RWPE2 (cell line): ENCODE measurements at regions not wholly inside any gene's neighbourhood (a gene's known extent, or its start where the extent isn't known, plus 50 kb on each side); places are given as distances from the start of the nearest gene placed in this dataset.

ENCODE experiments used
- ATAC-seq: fragments of 200-7000 bp; cut with Tn5 transposase; 3 replicates; pipeline ENCODE4 v1.9.1; 2021; ENCODE audit warnings: low read depth
- DNase-seq: peaks from one replicate; pipeline ENCODE4 v3.0.0-alpha.2; 2020; ENCODE audit warnings: low spot score
- H3K27ac ChIP-seq: fragments of 450-650 bp; 2 replicates; pipeline ENCODE4 v1.5.1; 2017; ENCODE audit warnings: mild to moderate bottlenecking; ENCODE audit not compliant: poor library complexity, severe bottlenecking
- H3K27me3 ChIP-seq: fragments of 250-450 bp; sonication (Bioruptor Pico); 2 replicates; pipeline ENCODE4 v1.5.1; 2021; ENCODE audit warnings: mild to moderate bottlenecking, moderate library complexity; ENCODE audit not compliant: insufficient read depth, poor library complexity, severe bottlenecking
- H3K36me3 ChIP-seq: fragments of 250-450 bp; sonication (Bioruptor Pico); 2 replicates; pipeline ENCODE4 v1.5.1; 2020; ENCODE audit warnings: low read depth, mild to moderate bottlenecking, moderate library complexity
- H3K4me1 ChIP-seq: fragments of 250-450 bp; sonication (Bioruptor Pico); 2 replicates; pipeline ENCODE4 v1.5.1; 2021; ENCODE audit warnings: mild to moderate bottlenecking, moderate library complexity; ENCODE audit not compliant: insufficient read depth, poor library complexity, severe bottlenecking
- H3K4me3 ChIP-seq: fragments of 250-450 bp; sonication (Bioruptor Pico); 2 replicates; pipeline ENCODE4 v1.5.1; 2021; ENCODE audit warnings: mild to moderate bottlenecking, moderate library complexity; ENCODE audit not compliant: severe bottlenecking
- H3K9me3 ChIP-seq: fragments of 250-450 bp; sonication (Bioruptor Pico); 2 replicates; pipeline ENCODE4 v1.5.1; 2021; ENCODE audit warnings: mild to moderate bottlenecking, moderate library complexity; ENCODE audit not compliant: severe bottlenecking
- CTCF ChIP-seq: fragments of 450-650 bp; IDR thresholded peaks from one replicate; pipeline ENCODE4 v1.5.1; 2017; ENCODE audit warnings: mild to moderate bottlenecking, moderate library complexity; ENCODE audit not compliant: poor library complexity, severe bottlenecking

DNA sequence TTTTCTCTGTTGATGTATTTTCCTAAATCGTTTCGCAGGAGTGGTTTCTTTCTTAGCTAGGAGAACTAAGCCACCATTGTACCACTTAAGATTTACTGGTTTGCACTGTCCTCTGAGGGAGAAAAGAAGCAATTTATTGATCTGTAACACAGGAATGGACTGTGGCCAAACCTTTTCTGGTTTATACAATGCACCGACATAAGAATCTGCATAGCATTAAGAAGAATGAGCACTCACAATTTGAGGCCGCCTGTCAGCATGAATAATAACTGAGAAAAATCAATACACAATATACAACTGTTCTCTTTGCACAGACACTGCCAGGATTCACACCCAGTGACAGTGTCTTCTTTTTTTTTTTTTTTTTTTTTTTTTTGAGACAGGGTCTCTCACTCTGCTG is 168.6 kb upstream of the DMRT1 start:
- Histone ChIP-seq H3K4me3 (no peak overlapping the region), H3K4me1 (peaks cover 50% of the 10 kb centered on the region)
- no peak for TF ChIP-seq CTCF

GRCh38 chr9:673264-673965 is 168.1 kb upstream of the DMRT1 start:
- TF ChIP-seq CTCF: no peak
- ATAC-seq (peak; percentile 84), DNase-seq (no peak)
- H3K27me3 ChIP-seq: no peaks in the 10 kb centered on the region
- H3K36me3 ChIP-seq: no peaks in the 10 kb centered on the region
- peaks cover 54% of the 10 kb centered on the region for H3K4me1 ChIP-seq
- no peak overlapping the region for H3K4me3 ChIP-seq
- no peaks in the 10 kb centered on the region for H3K9me3 ChIP-seq
- peak overlapping the region; percentile 84 for H3K27ac ChIP-seq

More for the DNA sequence above, 168.6 kb upstream of the DMRT1 start:
- Histone ChIP-seq H3K27me3 (no peaks in the 10 kb centered on the region), H3K36me3 (no peaks in the 10 kb centered on the region), H3K9me3 (peaks cover 1% of the 10 kb centered on the region), H3K27ac (peak overlapping the region; percentile 84)
- no peak for ATAC-seq
- DNase-seq: no peak

DNA sequence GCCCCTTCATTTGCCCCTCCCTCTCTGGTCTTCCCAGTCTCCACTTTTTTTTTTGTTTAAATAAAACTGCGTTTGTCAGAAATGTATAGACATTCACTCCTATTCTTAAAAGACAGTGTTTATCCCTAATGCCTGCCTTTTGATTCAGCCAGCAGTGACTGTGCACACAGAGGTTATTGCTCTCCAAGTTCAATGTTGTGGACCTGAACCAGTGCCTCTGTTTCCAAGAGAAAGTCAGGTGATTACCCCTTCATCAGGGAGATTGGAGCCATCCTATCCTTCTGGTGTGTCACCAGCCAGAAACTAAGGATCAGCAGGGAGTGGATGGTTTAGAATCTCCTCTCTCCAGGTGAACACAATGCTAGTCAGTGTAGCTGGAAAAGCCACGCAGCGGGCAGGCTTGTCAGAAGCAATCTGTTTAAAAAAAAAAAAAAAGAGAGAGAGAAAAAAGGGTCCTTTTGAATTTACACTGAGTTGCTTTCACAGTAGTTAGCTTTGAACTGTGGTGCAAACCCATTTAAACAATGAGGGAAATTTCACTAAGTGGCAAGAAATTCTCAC is 167.5 kb upstream of the DMRT1 start:
- peak overlapping the region; percentile 84 for H3K27ac ChIP-seq
- ATAC-seq (peak; percentile 9; the same call in 2 of the 3 replicates), DNase-seq (no peak)
- no peaks in the 10 kb centered on the region for H3K9me3 ChIP-seq
- H3K4me3 ChIP-seq: no peak overlapping the region
- H3K27me3 ChIP-seq: no peaks in the 10 kb centered on the region
- no peaks in the 10 kb centered on the region for H3K36me3 ChIP-seq
- peaks cover 54% of the 10 kb centered on the region for H3K4me1 ChIP-seq
- no peak for TF ChIP-seq CTCF

DNA sequence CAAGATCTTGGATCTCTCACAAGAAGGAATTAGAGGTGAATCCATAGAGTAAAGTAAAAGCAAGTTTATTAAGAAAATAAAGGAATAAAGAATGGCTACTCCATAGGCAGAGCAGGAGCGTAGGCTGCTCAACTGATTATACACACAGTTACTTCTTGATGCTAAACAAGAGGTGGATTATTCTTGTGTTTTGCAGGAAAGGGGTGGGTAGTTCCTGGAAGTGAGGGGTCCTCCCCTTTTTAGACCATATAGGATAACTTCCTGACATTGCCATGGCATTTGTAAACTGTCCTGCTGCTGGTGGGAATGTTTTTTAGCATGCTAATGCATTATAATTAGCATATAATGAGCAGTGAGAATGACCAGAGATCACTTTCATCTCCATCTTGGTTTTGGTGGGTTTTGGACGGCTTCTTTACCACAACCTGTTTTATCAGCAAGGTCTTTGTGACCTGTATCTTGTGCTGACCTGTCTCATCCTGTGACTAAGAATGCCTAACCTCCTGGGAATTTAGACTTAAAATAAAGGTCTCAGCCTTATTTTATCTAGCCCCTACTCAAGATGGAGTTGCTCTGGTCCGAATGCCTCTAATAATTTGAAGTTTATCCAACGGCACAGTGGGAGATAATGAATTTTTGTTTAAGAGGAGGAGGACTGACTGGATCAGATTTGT is 165.7 kb upstream of the DMRT1 start:
- H3K4me1 ChIP-seq: peaks cover 54% of the 10 kb centered on the region
- DNase-seq: no peak
- no peaks in the 10 kb centered on the region for H3K36me3 ChIP-seq
- H3K27ac ChIP-seq: peak overlapping the region; percentile 84
- H3K9me3 ChIP-seq: no peaks in the 10 kb centered on the region
- TF ChIP-seq CTCF: no peak
- no peaks in the 10 kb centered on the region for H3K27me3 ChIP-seq
- no peak overlapping the region for H3K4me3 ChIP-seq
- ATAC-seq: no peak
